ENCODE measurements at regions not wholly inside any gene's neighbourhood (a gene's known extent, or its start where the extent isn't known, plus 50 kb on each side); places are given as distances from the start of the nearest gene placed in this dataset.

DNA sequence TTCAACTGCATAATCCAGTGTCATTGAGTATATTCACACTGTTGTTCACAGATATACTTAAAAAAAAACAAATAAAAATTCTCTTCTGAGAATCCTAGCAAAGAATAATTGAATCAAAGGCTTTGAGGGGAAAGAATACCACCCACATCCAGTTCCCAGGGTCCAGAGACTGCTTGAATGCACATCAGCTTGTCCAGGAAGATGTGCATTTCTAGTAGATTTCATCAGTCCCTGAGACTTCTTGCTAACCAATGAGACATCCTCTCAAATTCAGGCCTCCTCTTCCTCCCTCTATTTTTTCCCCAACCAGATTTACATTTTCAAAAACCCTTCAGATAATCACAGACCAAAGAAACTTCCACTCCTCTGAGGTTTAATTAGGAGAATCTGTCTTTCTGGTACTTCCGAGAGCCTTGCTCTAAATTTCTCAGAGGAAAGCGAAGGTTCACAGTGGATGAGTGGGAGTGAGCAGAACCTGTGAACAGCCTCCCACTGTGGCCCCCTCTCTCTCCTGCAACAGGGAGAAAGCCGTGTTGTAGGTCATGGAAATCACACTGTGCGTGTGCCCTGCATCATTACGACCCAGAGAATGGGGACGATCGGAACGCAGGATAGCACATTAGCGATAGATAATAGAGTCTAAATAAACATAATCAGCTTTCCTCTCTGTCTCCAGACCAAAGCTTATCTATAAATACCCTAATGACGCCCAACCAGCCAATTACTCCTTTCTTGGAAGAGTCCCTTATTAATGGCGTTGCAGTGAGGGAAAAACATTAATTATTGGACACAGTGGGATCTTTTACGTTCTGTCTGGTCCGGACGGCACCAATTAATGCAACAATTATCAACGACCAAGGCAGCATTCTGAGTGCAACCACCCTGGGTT lies 212.5 kb downstream of the EMX2 start:
- Histone ChIP-seq H2AFZ (ENCODE audit: low read depth, low read length) (no peak overlapping the region), H3K4me1 (ENCODE audit: control insufficient read depth, extremely low read depth, insufficient read depth, low read length) (no peaks in the 10 kb centered on the region), H3K79me2 (ENCODE audit: control insufficient read depth, insufficient read depth, low read length) (no peaks in the 10 kb centered on the region), H3K4me3 (replicated peaks in 1 of 3; ENCODE audit: insufficient read depth in 1 of 3, low read depth in 1 of 3, low read length in 3 of 3) (no peak overlapping the region), H3K9me1 (replicated peaks; ENCODE audit: control insufficient read depth, extremely low read depth, insufficient read depth, low read length) (no peaks in the 10 kb centered on the region), H3K9me3 (replicated peaks; ENCODE audit: control insufficient read depth, insufficient read depth, low read length) (no peaks in the 10 kb centered on the region), H3K4me2 (ENCODE audit: insufficient read depth, low read length) (no peak overlapping the region), H4K20me1 (replicated peaks; ENCODE audit: control insufficient read depth, extremely low read depth, insufficient read depth, low read length) (no peaks in the 10 kb centered on the region), H3K27me3 (ENCODE audit: control insufficient read depth in 2 of 2, insufficient read depth in 2 of 2, low read length in 2 of 2) (no peaks in the 10 kb centered on the region), H3K9ac (replicated peaks; ENCODE audit: extremely low read depth, insufficient read depth, low read length) (no peak overlapping the region), H3K27ac (ENCODE audit: insufficient read depth, low read depth, low read length) (no peak overlapping the region), H3K36me3 (ENCODE audit: control insufficient read depth in 2 of 2, extremely low read depth in 1 of 2, insufficient read depth in 2 of 2, low read length in 2 of 2) (no peaks in the 10 kb centered on the region)
- DNase-seq (ENCODE audit: low read depth, low spot score) (no peak), FAIRE-seq (no peak)
- TF ChIP-seq CTCF (IDR thresholded peaks at IDR 0.05; ENCODE audit: extremely low read depth in 1 of 2, insufficient read depth in 1 of 2, low read depth in 1 of 2, low read length in 2 of 2), result no peak
- no peak for TF ChIP-seq POLR2A (IDR thresholded peaks at IDR 0.05; ENCODE audit: low read depth, low read length)
- no peak for TF ChIP-seq POLR2AphosphoS5 (IDR thresholded peaks at IDR 0.05; ENCODE audit: insufficient read depth, low read depth, low read length)
- no peak for TF ChIP-seq GATA2 (IDR thresholded peaks at IDR 0.05; ENCODE audit: insufficient read depth, insufficient read length, low read depth, low read length)
- no peak for TF ChIP-seq FOS (IDR thresholded peaks at IDR 0.05; ENCODE audit: borderline replicate concordance, insufficient read depth, low read length)
- no peak for TF ChIP-seq EZH2 (IDR thresholded peaks at IDR 0.05; ENCODE audit: borderline replicate concordance, low read depth, low read length, severe bottlenecking)
- TF ChIP-seq MYC (IDR thresholded peaks at IDR 0.05; ENCODE audit: low read depth, low read length), result no peak
- TF ChIP-seq JUN (IDR thresholded peaks at IDR 0.05; ENCODE audit: borderline replicate concordance, insufficient read depth, insufficient read length, low read depth), result no peak
- TF ChIP-seq, protein P1, sequence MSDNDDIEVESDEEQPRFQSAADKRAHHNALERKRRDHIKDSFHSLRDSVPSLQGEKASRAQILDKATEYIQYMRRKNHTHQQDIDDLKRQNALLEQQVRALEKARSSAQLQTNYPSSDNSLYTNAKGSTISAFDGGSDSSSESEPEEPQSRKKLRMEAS (IDR thresholded peaks at IDR 0.05; ENCODE audit: insufficient read depth, insufficient read length), result no peak
- POLR2A ChIA-PET, result no interaction called here
- intact Hi-C loops (cut with micrococcal nuclease), result no loop called here
- no TSS peak for BruUV-seq (replicated peaks)
- CTCF ChIA-PET, result no interaction called here
- dilution Hi-C loops (cut with MboI; ENCODE audit: extremely low pct_ligation_motif_present, low sequenced_read_pairs), result no loop called here

Measured in endothelial cell of umbilical vein (primary cell).